Vagina (tissue), 2 donors: ENCODE measurements at regions not wholly inside any gene's neighbourhood (a gene's known extent, or its start where the extent isn't known, plus 50 kb on each side); places are given as distances from the start of the nearest gene placed in this dataset.

Source experiments
- DNase-seq, 2 donors: peaks; one replicate each; pipeline ENCODE4 v3.0.0-alpha.2; 2017; ENCODE audit errors: extremely low spot score in 2 of 2
- H3K27ac ChIP-seq: fragments of 200-600 bp; sonication (generic); one replicate; pipeline ENCODE4 v1.5.1; 2019
- H3K27me3 ChIP-seq: fragments of 200-600 bp; sonication (generic); one replicate; pipeline ENCODE4 v1.5.1; 2019
- H3K36me3 ChIP-seq, 2 donors: fragments of 200-600 bp; sonication (generic); one replicate each; pipeline ENCODE4 v1.5.1; 2017 to 2019
- H3K4me1 ChIP-seq: fragments of 200-600 bp; sonication (generic); one replicate; pipeline ENCODE4 v1.5.1; 2019
- H3K4me3 ChIP-seq, 2 donors: fragments of 200-600 bp; sonication (generic); 1 replicate in 1 of 2; 2 replicates in 1 of 2; pipeline ENCODE4 v1.5.1; 2016 to 2019
- H3K9me3 ChIP-seq: fragments of 200-600 bp; sonication (generic); one replicate; pipeline ENCODE4 v1.5.1; 2019
- CTCF ChIP-seq, 3 experiments: fragments of 450-650 bp in 2 of 3; fragments of 200-600 bp in 1 of 3; sonication (generic) in 1 of 3; IDR thresholded peaks; one replicate each; pipeline ENCODE4 v1.5.1; 2017 to 2019; ENCODE audit warnings: antibody characterized with exemption in 3 of 3, mild to moderate bottlenecking in 2 of 3, moderate library complexity in 2 of 3
- POLR2A ChIP-seq, 2 donors: fragments of 450-650 bp; IDR thresholded peaks; one replicate each; pipeline ENCODE4 v1.6.1; 2017; ENCODE audit warnings: antibody characterized with exemption in 2 of 2, mild to moderate bottlenecking in 2 of 2, moderate library complexity in 2 of 2
- POLR2AphosphoS5 ChIP-seq, 2 donors: sonication (generic); formaldehyde crosslinking; IDR thresholded peaks; one replicate each; pipeline ENCODE4 v1.9.0; 2017; ENCODE audit warnings: antibody characterized with exemption in 2 of 2, mild to moderate bottlenecking in 2 of 2, low read depth in 1 of 2; ENCODE audit not compliant: insufficient read depth in 1 of 2
- intact Hi-C: fragments of 100-400 bp; cut with DNase I; formaldehyde crosslinking; loops from one replicate; pipeline ENCODE4 v1.15.1; 2023

GRCh38 chr5:93034621-93035590, 546.1 kb downstream of the NR2F1-AS1 start:
- Histone ChIP-seq H3K4me3 (no peak overlapping the region), H3K27me3 (no peaks in the 10 kb centered on the region), H3K36me3 (no peaks in the 10 kb centered on the region), H3K4me1 (no peaks in the 10 kb centered on the region), H3K9me3 (no peaks in the 10 kb centered on the region), H3K27ac (no peak overlapping the region)
- TF ChIP-seq POLR2AphosphoS5 (IDR thresholded peaks at IDR 0.05; ENCODE audit: insufficient read depth in 1 of 2, low read depth in 1 of 2) (no peak), POLR2A (IDR thresholded peaks at IDR 0.05) (no peak), CTCF (IDR thresholded peaks at IDR 0.05) (no peak)
- DNase-seq: no peak
- intact Hi-C loops: no loop called here

DNA sequence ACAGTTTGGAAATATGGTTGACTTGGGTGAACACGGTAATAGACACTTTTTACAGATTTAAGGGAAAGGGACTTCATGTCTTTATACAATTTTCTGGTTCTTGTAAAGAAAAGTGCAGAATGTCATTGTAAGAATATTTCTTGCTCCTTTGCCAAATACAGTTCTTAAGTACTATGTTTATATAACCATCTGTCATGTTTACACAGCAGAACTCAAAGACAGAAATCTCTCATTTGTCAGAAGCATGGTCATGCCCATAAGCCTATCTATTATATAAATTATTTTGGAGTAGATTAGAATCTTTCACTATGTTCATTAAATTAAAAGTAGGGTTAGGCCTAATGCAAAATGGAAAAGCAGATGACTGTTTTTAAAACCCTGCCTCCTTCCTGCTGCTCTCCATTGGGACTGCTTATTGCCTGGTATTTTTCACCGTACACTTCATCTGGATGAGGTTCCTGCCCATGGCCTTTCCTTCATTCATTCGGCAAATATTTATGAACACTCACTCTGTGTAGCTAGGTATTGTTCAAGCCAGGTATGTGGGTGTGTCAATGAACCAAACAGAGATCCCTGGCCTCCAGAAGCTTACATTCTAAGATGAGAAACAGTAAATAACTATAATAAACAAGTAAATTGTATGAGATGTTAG, 558.1 kb downstream of the NR2F1-AS1 start:
- Histone ChIP-seq H3K27me3 (no peaks in the 10 kb centered on the region), H3K9me3 (no peaks in the 10 kb centered on the region), H3K36me3 (no peaks in the 10 kb centered on the region), H3K27ac (no peak overlapping the region), H3K4me3 (no peak overlapping the region), H3K4me1 (no peaks in the 10 kb centered on the region)
- intact Hi-C loops: no loop called here
- DNase-seq: no peak
- TF ChIP-seq POLR2AphosphoS5 (IDR thresholded peaks at IDR 0.05; ENCODE audit: insufficient read depth in 1 of 2, low read depth in 1 of 2) (no peak), POLR2A (IDR thresholded peaks at IDR 0.05) (no peak), CTCF (IDR thresholded peaks at IDR 0.05) (no peak)

- no peaks in the 10 kb centered on the region for H3K9me3 ChIP-seq
- no peaks in the 10 kb centered on the region for H3K4me1 ChIP-seq
- no peak overlapping the region for H3K27ac ChIP-seq
- no peak overlapping the region for H3K4me3 ChIP-seq
- TF ChIP-seq POLR2AphosphoS5 (IDR thresholded peaks at IDR 0.05; ENCODE audit: insufficient read depth in 1 of 2, low read depth in 1 of 2) (no peak), POLR2A (IDR thresholded peaks at IDR 0.05) (no peak), CTCF (IDR thresholded peaks at IDR 0.05) (no peak)
- H3K36me3 ChIP-seq: no peaks in the 10 kb centered on the region
- no peak for DNase-seq
- no peaks in the 10 kb centered on the region for H3K27me3 ChIP-seq
- intact Hi-C loops: no loop called here
Observed at GRCh38 chr5:93022211-93022610, 558.8 kb downstream of the NR2F1-AS1 start.

DNA sequence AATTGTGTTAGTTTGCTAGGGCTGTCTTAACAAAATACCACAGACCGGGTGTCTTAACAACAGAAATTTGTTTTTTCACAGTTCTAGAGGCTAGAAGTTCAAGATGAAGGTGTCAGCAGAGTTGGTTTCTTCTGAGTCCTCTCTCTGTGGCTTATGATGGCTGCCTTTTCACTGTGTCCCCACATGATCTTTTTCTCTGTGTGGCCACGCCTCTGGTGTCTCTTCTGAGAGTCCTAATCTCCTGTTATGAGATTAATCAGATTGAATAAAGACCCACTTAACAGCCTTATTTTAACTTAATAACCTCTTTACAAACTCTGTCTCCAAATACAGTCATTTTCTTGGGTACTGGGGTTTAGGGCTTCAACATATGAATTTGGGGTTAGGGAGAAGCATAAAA, 561.1 kb downstream of the NR2F1-AS1 start:
- Histone ChIP-seq H3K36me3 (no peaks in the 10 kb centered on the region), H3K9me3 (no peaks in the 10 kb centered on the region), H3K4me1 (no peaks in the 10 kb centered on the region), H3K27me3 (no peaks in the 10 kb centered on the region), H3K27ac (no peak overlapping the region), H3K4me3 (no peak overlapping the region)
- no peak for DNase-seq
- intact Hi-C loops: no loop called here
- TF ChIP-seq POLR2AphosphoS5 (IDR thresholded peaks at IDR 0.05; ENCODE audit: insufficient read depth in 1 of 2, low read depth in 1 of 2): no peak
- TF ChIP-seq POLR2A (IDR thresholded peaks at IDR 0.05): no peak
- TF ChIP-seq CTCF (IDR thresholded peaks at IDR 0.05): no peak

DNA sequence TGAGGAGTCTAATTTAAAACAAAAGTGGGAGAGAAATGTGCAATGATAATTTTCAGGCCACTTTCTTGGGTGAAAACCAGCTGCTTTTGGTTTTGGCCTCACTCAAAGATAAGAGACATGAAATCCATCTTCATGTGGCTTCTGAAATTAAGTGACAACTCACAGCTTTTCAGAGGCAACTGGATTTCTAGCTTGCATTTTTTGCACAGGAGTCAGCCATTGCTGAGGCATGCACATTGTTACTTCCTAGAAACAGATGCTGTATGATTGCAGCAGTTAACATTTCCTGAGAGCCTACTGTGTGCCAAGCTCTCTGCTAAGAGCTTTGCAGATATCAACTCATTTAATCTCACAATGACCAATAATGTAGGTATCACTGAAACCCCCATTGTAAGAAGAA, 562.6 kb downstream of the NR2F1-AS1 start:
- DNase-seq: no peak
- H3K4me3 ChIP-seq: no peak overlapping the region
- intact Hi-C loops: no loop called here

More for the DNA sequence above, 562.6 kb downstream of the NR2F1-AS1 start:
- Histone ChIP-seq H3K27me3 (no peaks in the 10 kb centered on the region), H3K36me3 (no peaks in the 10 kb centered on the region), H3K27ac (no peak overlapping the region), H3K4me1 (no peaks in the 10 kb centered on the region), H3K9me3 (no peaks in the 10 kb centered on the region)
- TF ChIP-seq CTCF (IDR thresholded peaks at IDR 0.05) (no peak), POLR2A (IDR thresholded peaks at IDR 0.05) (no peak), POLR2AphosphoS5 (IDR thresholded peaks at IDR 0.05; ENCODE audit: insufficient read depth in 1 of 2, low read depth in 1 of 2) (no peak)
